GM23338 (cell line): ENCODE measurements at regions not wholly inside any gene's neighbourhood (a gene's known extent, or its start where the extent isn't known, plus 50 kb on each side); places are given as distances from the start of the nearest gene placed in this dataset.

Source experiments
- CREB1 ChIP-seq: fragments of 250-450 bp; sonication (Bioruptor Pico); IDR thresholded peaks from 2 replicates; pipeline ENCODE4 v1.5.0; 2020; ENCODE audit warnings: low read depth, mild to moderate bottlenecking, moderate library complexity
- CTCF ChIP-seq, 2 experiments: fragments of 200-600 bp in 1 of 2; sonication (generic) in 1 of 2; conservative IDR thresholded peaks; 2 replicates each; pipeline versions ENCODE4 v1.5.1 to v1.6.1; 2016 to 2017; ENCODE audit warnings: antibody characterized with exemption in 2 of 2, low read depth in 2 of 2, mild to moderate bottlenecking in 2 of 2, moderate library complexity in 1 of 2
- EZH2 ChIP-seq: fragments of 200-600 bp; sonication (generic); IDR thresholded peaks from one replicate; pipeline ENCODE4 v1.8.0; 2017; ENCODE audit warnings: antibody characterized with exemption, mild to moderate bottlenecking, low read depth; ENCODE audit not compliant: unreplicated experiment
- EZH2phosphoT487 ChIP-seq: fragments of 200-600 bp; sonication (generic); IDR thresholded peaks from one replicate; pipeline ENCODE4 v1.8.1; 2018; ENCODE audit warnings: antibody characterized with exemption; ENCODE audit not compliant: unreplicated experiment
- JUNB ChIP-seq: IDR thresholded peaks from one replicate; pipeline ENCODE4 v1.6.1; 2016; ENCODE audit warnings: antibody characterized with exemption; ENCODE audit not compliant: unreplicated experiment

DNA sequence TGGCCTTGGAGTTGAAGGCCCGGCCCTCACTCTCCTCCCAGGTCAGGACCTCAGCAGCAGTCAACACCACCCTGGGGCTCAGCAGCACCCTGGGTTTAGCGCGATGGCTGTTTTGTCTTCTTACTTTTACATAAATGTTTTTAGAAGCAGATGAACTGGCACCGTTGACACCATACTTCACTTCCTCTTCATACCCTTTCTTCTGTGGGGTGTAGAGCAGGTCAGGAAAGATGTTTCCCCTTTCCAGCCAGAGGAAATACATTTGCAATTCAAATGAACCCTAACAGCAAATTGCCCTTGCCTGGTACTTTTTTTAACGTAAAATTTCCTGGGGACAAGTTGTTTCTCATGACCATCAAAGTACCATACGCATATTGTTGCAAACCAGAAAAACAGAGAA lies 54.7 kb upstream of the SNX9 start:
- TF ChIP-seq EZH2 (no peak), CTCF (conservative IDR thresholded peaks at IDR 0.05; ENCODE audit: low read depth in 2 of 2) (no peak), EZH2phosphoT487 (no peak), JUNB (no peak), CREB1 (CRISPR knock-in tag) (no peak)
